Subcutaneous abdominal adipose tissue (tissue), 5 donors: ENCODE measurements at regions not wholly inside any gene's neighbourhood (a gene's known extent, or its start where the extent isn't known, plus 50 kb on each side); places are given as distances from the start of the nearest gene placed in this dataset.
"Not testable (repeated sequence)": the region's sequence is repeated elsewhere in the genome, so short reads cannot be mapped to it uniquely, and the experiment has no call there.

Experiments
- H3K27ac ChIP-seq: one replicate; pipeline ENCODE4 v1.7.0; 2013; ENCODE audit warnings: low read depth, mild to moderate bottlenecking, inconsistent platforms, low read length, moderate library complexity
- H3K27me3 ChIP-seq, 5 donors: one replicate each; pipeline ENCODE4 v1.7.0; 2013; ENCODE audit warnings: low read length in 5 of 5, inconsistent platforms in 1 of 5; ENCODE audit not compliant: control insufficient read depth in 5 of 5, insufficient read depth in 4 of 5
- H3K36me3 ChIP-seq, 5 donors: one replicate each; pipeline ENCODE4 v1.7.0; 2013; ENCODE audit warnings: low read length in 5 of 5; ENCODE audit not compliant: control insufficient read depth in 5 of 5, insufficient read depth in 5 of 5
- H3K4me1 ChIP-seq, 5 donors: one replicate each; pipeline ENCODE4 v1.7.0; 2013; ENCODE audit warnings: low read length in 5 of 5, mild to moderate bottlenecking in 3 of 5, moderate library complexity in 1 of 5; ENCODE audit not compliant: control insufficient read depth in 5 of 5, insufficient read depth in 5 of 5
- H3K4me3 ChIP-seq, 5 donors: one replicate each; pipeline ENCODE4 v1.7.0; 2013; ENCODE audit warnings: low read length in 5 of 5, low read depth in 1 of 5
- H3K9ac ChIP-seq, 5 donors: one replicate each; pipeline ENCODE4 v1.7.0; 2013; ENCODE audit warnings: low read length in 5 of 5, mild to moderate bottlenecking in 4 of 5, moderate library complexity in 3 of 5
- H3K9me3 ChIP-seq, 5 donors: one replicate each; pipeline ENCODE4 v1.7.0; 2013; ENCODE audit warnings: low read length in 5 of 5; ENCODE audit not compliant: control insufficient read depth in 5 of 5
- donor health status: healthy.
- donor health status: healthy.
- donor health status: healthy.
- donor health status: healthy.
- donor health status: healthy.

DNA sequence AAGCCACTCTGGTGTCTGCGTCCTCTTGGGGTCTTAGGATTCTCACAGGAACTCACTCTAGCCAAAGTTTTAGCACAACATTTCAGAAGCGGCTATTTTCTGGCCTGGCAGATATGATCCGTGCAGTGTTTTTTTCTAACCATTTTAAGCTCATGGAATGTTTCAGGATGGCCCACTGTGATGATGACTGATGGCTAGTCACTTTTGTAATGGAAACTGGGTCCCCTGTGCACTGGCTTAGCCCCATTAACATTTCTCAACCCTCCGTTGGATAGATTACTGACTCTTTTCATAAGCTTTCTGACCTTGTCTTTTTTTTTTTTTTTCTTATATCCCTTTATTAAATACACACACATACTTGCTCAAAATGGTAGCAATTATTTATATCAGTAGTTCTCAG is 364.9 kb upstream of the FOXG1 start:
- H3K27me3 ChIP-seq, H3K9me3 ChIP-seq, H3K27ac ChIP-seq, H3K9ac ChIP-seq, H3K4me3 ChIP-seq, H3K36me3 ChIP-seq, H3K4me1 ChIP-seq: not testable (repeated sequence)

DNA sequence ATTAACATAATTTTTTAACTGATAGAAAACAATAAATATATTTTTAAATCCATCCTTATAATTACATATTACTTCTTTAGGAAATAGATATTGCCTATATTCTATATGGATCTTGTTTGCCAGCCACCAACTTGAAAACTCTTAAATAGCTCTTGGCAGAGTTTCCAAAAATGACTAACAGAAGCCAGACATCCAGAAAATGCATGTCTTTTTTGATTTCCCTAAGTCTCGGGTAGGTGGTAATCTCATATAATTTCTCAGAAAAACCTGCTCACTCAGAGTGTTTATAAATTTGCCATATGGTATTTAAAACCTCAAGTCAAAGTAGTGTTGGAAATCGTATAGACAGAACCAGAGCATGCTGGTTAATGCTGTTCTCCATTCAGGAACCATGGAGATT is 360.4 kb upstream of the FOXG1 start:
- Histone ChIP-seq H3K9me3 (no peaks in the 10 kb centered on the region), H3K27ac (no peak overlapping the region), H3K27me3 (no peaks in the 10 kb centered on the region), H3K4me3 (no peak overlapping the region), H3K4me1 (no peaks in the 10 kb centered on the region), H3K9ac (no peak overlapping the region), H3K36me3 (no peaks in the 10 kb centered on the region)

GRCh38 chr14:28407031-28407825 is 359.4 kb upstream of the FOXG1 start:
- Histone ChIP-seq H3K9me3 (no peaks in the 10 kb centered on the region), H3K27ac (no peak overlapping the region), H3K4me3 (no peak overlapping the region), H3K36me3 (no peaks in the 10 kb centered on the region), H3K9ac (no peak overlapping the region), H3K27me3 (no peaks in the 10 kb centered on the region), H3K4me1 (no peaks in the 10 kb centered on the region)

GRCh38 chr14:28407996-28408395 is 358.6 kb upstream of the FOXG1 start:
- Histone ChIP-seq H3K9me3 (no peaks in the 10 kb centered on the region), H3K4me1 (no peaks in the 10 kb centered on the region), H3K9ac (no peak overlapping the region), H3K27ac (no peak overlapping the region), H3K27me3 (no peaks in the 10 kb centered on the region), H3K36me3 (no peaks in the 10 kb centered on the region), H3K4me3 (no peak overlapping the region)

- Histone ChIP-seq H3K4me1 (no peaks in the 10 kb centered on the region), H3K27ac (no peak overlapping the region), H3K9ac (no peak overlapping the region), H3K36me3 (no peaks in the 10 kb centered on the region), H3K4me3 (no peak overlapping the region), H3K9me3 (peaks cover 0 to 7% (median 0%) of the 10 kb centered on the region in 5 donors), H3K27me3 (no peaks in the 10 kb centered on the region)
Observed at GRCh38 chr14:28412077-28412476, 354.5 kb upstream of the FOXG1 start.

DNA sequence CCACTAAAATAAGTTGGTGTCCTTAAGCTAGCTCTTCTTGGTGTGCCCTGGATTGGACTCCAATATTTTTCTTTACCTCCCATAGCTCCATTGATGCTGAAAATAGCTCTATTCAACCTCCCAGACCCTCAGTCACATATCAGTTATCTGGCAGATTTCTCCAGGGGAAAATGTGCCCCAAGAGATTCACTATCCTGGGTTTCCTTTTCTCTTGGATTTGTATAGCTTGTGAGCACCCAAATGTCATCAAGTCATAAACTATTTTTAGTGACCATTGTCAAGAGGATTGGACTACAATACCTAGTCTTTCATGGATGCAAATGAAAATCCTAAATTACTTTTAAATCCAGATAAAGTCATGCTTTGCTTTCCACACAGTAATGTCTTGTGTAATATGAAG is 339.6 kb upstream of the FOXG1 start:
- Histone ChIP-seq H3K27ac (no peak overlapping the region), H3K36me3 (no peaks in the 10 kb centered on the region), H3K4me1 (no peaks in the 10 kb centered on the region), H3K27me3 (no peaks in the 10 kb centered on the region), H3K9me3 (peaks cover 4 to 17% (median 5%) of the 10 kb centered on the region in 5 donors), H3K4me3 (no peak overlapping the region), H3K9ac (no peak overlapping the region)

DNA sequence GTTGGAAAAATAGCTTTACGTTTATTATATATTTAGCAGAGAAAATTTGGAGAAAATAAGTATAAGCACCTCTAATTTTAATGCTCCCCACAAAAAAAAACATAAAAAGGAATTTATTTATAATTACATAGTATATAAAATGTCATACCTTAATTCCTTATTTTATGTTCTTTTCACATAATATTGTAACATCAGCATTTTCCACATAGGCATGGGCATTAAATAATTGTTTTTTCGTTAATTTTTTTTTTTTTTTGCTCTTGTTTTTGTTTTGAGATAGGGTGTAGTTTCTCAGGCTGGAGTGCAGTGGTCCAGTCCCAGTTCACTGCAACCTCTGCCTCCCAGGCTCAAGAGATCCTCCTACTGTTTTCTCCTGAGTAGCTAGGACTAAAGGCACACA is 329.8 kb upstream of the FOXG1 start:
- no peaks in the 10 kb centered on the region for H3K36me3 ChIP-seq
- H3K27ac ChIP-seq = no peak overlapping the region
- H3K27me3 ChIP-seq = no peaks in the 10 kb centered on the region
- H3K4me3 ChIP-seq = no peak overlapping the region
- H3K9ac ChIP-seq = no peak overlapping the region
- H3K9me3 ChIP-seq = peaks cover 0 to 5% (median 0%) of the 10 kb centered on the region in 5 donors
- no peaks in the 10 kb centered on the region for H3K4me1 ChIP-seq

GRCh38 chr14:28461389-28461788 is 305.2 kb upstream of the FOXG1 start:
- H3K9ac ChIP-seq = no peak overlapping the region
- H3K36me3 ChIP-seq = no peaks in the 10 kb centered on the region
- no peak overlapping the region for H3K4me3 ChIP-seq
- H3K9me3 ChIP-seq = peaks cover 0 to 2% (median 0%) of the 10 kb centered on the region in 5 donors
- H3K4me1 ChIP-seq = no peaks in the 10 kb centered on the region
- H3K27ac ChIP-seq = no peak overlapping the region
- no peaks in the 10 kb centered on the region for H3K27me3 ChIP-seq

DNA sequence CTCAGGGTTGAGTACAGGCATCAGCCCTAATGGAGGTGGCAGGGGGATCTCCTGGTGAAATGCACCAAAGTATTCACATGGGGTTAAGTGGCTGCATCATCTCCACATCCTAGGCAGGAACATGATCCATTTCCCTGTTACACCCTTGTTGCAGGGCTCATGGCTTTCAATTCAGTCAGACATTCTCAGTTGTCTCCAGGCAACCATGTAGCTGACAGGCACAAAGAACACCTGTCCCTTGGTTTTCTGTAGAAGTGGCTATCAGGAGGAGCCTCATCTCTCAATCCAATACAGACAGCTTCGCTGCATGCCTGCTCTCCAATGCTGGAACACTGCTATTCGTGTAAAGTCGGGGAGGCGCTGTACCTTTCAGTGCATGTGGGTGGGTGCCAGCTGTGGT is 299.0 kb upstream of the FOXG1 start:
- H3K36me3 ChIP-seq = no peaks in the 10 kb centered on the region
- no peak overlapping the region for H3K4me3 ChIP-seq
- H3K9ac ChIP-seq = no peak overlapping the region
- no peaks in the 10 kb centered on the region for H3K27me3 ChIP-seq
- no peak overlapping the region for H3K27ac ChIP-seq
- peaks cover 0 to 17% (median 10%) of the 10 kb centered on the region in 5 donors for H3K9me3 ChIP-seq
- no peaks in the 10 kb centered on the region for H3K4me1 ChIP-seq

DNA sequence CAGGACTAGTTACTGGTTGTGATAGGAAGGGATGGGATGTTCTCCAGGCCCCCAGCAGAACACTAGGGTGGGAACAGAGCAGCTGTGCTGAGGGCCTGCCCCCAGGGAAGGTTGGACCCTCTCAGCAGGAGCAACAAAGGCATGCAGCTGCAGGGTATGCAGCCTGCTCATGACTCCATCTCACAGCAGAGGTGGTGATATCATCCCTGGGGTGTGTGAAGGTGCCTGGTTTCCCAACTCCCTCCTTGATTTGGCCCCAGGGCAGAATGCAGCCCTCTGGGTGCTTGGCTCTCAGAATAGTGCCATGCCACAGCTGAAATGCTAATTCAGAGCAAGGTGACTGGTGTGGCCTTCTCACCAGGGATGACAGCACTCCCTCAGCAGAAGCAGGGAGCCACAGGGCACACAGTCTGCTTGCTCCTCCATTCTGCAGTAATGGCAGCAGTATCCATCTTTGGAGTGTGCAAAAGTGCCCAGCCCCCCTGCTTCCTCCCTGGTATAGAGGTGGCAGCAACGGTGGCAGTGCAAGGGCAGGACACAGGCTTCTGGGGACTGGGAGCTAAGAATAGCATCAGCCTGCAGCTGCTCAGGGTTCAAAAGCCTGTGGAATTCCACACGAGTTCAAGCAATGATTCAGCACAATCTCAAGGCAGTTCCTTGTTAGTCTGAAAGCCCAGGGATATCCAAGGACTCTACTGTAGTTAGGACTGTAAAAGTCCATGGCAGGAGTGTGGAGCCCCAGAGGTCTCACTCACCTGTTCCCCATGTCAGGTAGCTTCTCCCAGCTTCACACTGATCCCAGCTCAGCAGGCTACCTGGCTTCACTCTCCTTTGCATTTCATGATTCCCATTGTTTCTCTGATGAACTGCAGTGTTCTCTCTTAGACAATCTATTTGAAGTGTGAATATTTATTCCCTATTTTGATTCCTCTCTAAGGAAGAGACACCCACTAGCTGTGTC is 298.1 kb upstream of the FOXG1 start:
- Histone ChIP-seq H3K9ac (no peak overlapping the region), H3K27me3 (no peaks in the 10 kb centered on the region), H3K27ac (no peak overlapping the region), H3K9me3 (peaks cover 0 to 17% (median 10%) of the 10 kb centered on the region in 5 donors), H3K36me3 (no peaks in the 10 kb centered on the region), H3K4me1 (no peaks in the 10 kb centered on the region), H3K4me3 (no peak overlapping the region)
